ENCODE measurements at regions not wholly inside any gene's neighbourhood (a gene's known extent, or its start where the extent isn't known, plus 50 kb on each side); places are given as distances from the start of the nearest gene placed in this dataset.

DNA sequence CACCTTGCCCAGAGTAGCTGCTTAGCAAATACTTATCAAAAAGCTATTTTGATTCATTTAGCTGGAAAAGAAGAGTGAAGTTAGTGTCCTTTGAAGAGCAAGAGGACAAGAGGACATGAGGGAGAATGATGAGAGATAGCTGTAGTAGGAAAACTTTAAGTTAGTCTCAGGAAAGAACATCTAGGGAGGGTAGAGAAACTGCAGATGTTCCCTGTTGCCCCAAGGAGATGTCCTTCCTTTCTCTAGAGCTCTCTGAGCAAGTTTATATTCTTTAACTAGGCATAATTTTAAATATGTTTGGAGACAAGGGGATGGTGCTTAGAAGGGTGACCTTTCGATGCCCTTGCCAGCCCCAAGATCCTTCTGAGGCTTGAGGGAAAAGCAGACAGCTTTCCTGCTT lies 529.1 kb upstream of the TBX3 start:
- 89% methylated on average over 1 of the region's 1 CpG for WGBS (ENCODE audit: low lambda C conversion rate)

More for the DNA sequence above, 529.1 kb upstream of the TBX3 start:
- Histone ChIP-seq H3K27ac (ENCODE audit: low read depth in 2 of 2, low read length in 1 of 2) (peak overlapping the region in 1 of 2 experiments; percentile 73; a peak in 1 of 4 replicates), H3K36me3 (replicated peaks in 1 of 2; ENCODE audit: control insufficient read depth in 1 of 2, insufficient read depth in 2 of 2, low read length in 1 of 2) (no peaks in the 10 kb centered on the region), H3K27me3 (ENCODE audit: insufficient read depth) (no peaks in the 10 kb centered on the region), H3K9ac (no peak overlapping the region), H3K9me2 (no peaks in the 10 kb centered on the region), H3K4me3 (ENCODE audit: low read depth in 2 of 2, low read length in 1 of 2) (no peak overlapping the region), H3F3A (replicated peaks; ENCODE audit: insufficient read depth) (no peaks in the 10 kb centered on the region), H3K4me1 (ENCODE audit: control insufficient read depth in 1 of 2, insufficient read depth in 2 of 2, low read depth in 1 of 2, low read length in 1 of 2) (peaks cover 0 to 17% of the 10 kb centered on the region in 2 experiments; a peak in 2 of 4 replicates), H4K20me1 (ENCODE audit: insufficient read depth) (no peaks in the 10 kb centered on the region), H3K79me2 (ENCODE audit: insufficient read depth) (no peaks in the 10 kb centered on the region), H3K9me3 (no peaks in the 10 kb centered on the region), H3K4me2 (no peak overlapping the region), H2AFZ (ENCODE audit: low read depth) (no peak overlapping the region)
- no peak for DNase-seq
- POLR2A ChIA-PET, result interaction anchor here (1.4 kb wide), 1 partner anchor 529 kb away, joined by 4 read pairs; the partner anchor contains the start of gene TBX3
- TF ChIP-seq, protein P1, sequence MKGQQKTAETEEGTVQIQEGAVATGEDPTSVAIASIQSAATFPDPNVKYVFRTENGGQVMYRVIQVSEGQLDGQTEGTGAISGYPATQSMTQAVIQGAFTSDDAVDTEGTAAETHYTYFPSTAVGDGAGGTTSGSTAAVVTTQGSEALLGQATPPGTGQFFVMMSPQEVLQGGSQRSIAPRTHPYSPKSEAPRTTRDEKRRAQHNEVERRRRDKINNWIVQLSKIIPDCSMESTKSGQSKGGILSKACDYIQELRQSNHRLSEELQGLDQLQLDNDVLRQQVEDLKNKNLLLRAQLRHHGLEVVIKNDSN (IDR thresholded peaks at IDR 0.05; ENCODE audit: borderline replicate concordance, low read depth), result no peak
- no peak for TF ChIP-seq FOXM1 (IDR thresholded peaks at IDR 0.05; ENCODE audit: low read depth)
- TF ChIP-seq CHD2 (IDR thresholded peaks at IDR 0.05; ENCODE audit: low read length, partially characterized antibody), result no peak
- no peak for TF ChIP-seq NFIC (IDR thresholded peaks at IDR 0.05; ENCODE audit: borderline replicate concordance)
- TF ChIP-seq, protein P2, sequence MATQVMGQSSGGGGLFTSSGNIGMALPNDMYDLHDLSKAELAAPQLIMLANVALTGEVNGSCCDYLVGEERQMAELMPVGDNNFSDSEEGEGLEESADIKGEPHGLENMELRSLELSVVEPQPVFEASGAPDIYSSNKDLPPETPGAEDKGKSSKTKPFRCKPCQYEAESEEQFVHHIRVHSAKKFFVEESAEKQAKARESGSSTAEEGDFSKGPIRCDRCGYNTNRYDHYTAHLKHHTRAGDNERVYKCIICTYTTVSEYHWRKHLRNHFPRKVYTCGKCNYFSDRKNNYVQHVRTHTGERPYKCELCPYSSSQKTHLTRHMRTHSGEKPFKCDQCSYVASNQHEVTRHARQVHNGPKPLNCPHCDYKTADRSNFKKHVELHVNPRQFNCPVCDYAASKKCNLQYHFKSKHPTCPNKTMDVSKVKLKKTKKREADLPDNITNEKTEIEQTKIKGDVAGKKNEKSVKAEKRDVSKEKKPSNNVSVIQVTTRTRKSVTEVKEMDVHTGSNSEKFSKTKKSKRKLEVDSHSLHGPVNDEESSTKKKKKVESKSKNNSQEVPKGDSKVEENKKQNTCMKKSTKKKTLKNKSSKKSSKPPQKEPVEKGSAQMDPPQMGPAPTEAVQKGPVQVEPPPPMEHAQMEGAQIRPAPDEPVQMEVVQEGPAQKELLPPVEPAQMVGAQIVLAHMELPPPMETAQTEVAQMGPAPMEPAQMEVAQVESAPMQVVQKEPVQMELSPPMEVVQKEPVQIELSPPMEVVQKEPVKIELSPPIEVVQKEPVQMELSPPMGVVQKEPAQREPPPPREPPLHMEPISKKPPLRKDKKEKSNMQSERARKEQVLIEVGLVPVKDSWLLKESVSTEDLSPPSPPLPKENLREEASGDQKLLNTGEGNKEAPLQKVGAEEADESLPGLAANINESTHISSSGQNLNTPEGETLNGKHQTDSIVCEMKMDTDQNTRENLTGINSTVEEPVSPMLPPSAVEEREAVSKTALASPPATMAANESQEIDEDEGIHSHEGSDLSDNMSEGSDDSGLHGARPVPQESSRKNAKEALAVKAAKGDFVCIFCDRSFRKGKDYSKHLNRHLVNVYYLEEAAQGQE (IDR thresholded peaks at IDR 0.05; ENCODE audit: low read depth, low read length), result no peak
- TF ChIP-seq RAD21 (IDR thresholded peaks at IDR 0.05; ENCODE audit: low read length), result no peak
- TF ChIP-seq TAF1 (IDR thresholded peaks at IDR 0.05; ENCODE audit: borderline replicate concordance, low read depth, low read length), result no peak
- TF ChIP-seq, protein P3, sequence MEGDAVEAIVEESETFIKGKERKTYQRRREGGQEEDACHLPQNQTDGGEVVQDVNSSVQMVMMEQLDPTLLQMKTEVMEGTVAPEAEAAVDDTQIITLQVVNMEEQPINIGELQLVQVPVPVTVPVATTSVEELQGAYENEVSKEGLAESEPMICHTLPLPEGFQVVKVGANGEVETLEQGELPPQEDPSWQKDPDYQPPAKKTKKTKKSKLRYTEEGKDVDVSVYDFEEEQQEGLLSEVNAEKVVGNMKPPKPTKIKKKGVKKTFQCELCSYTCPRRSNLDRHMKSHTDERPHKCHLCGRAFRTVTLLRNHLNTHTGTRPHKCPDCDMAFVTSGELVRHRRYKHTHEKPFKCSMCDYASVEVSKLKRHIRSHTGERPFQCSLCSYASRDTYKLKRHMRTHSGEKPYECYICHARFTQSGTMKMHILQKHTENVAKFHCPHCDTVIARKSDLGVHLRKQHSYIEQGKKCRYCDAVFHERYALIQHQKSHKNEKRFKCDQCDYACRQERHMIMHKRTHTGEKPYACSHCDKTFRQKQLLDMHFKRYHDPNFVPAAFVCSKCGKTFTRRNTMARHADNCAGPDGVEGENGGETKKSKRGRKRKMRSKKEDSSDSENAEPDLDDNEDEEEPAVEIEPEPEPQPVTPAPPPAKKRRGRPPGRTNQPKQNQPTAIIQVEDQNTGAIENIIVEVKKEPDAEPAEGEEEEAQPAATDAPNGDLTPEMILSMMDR (IDR thresholded peaks at IDR 0.05), result no peak
- TF ChIP-seq TEAD4 (IDR thresholded peaks at IDR 0.05; ENCODE audit: borderline replicate concordance, insufficient read depth), result no peak
- TF ChIP-seq JUND (IDR thresholded peaks at IDR 0.05), result no peak
- TF ChIP-seq RCOR1 (IDR thresholded peaks at IDR 0.05; ENCODE audit: low read length), result no peak
- no peak for TF ChIP-seq EP300 (IDR thresholded peaks at IDR 0.05; ENCODE audit: borderline replicate concordance in 1 of 2, low read depth in 1 of 2, low read length in 1 of 2)
- no peak for TF ChIP-seq YY1 (IDR thresholded peaks at IDR 0.05; ENCODE audit: low read depth)
- TF ChIP-seq RXRA (IDR thresholded peaks at IDR 0.05; ENCODE audit: borderline replicate concordance, low read depth), result no peak
- no peak for TF ChIP-seq MXI1 (IDR thresholded peaks at IDR 0.05; ENCODE audit: low read depth, low read length)
- TF ChIP-seq, protein P4, sequence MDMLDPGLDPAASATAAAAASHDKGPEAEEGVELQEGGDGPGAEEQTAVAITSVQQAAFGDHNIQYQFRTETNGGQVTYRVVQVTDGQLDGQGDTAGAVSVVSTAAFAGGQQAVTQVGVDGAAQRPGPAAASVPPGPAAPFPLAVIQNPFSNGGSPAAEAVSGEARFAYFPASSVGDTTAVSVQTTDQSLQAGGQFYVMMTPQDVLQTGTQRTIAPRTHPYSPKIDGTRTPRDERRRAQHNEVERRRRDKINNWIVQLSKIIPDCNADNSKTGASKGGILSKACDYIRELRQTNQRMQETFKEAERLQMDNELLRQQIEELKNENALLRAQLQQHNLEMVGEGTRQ (IDR thresholded peaks at IDR 0.05; ENCODE audit: borderline replicate concordance, low read depth, low read length), result no peak
- CTCF ChIA-PET, result interaction anchor here (0.7 to 0.9 kb wide), 2 partner anchors 18 to 22 kb away, joined by 3 to 4 read pairs; no protein-coding TSS in a partner anchor

All from SK-N-SH (cell line).